Transverse colon (tissue), 4 donors: ENCODE measurements at regions not wholly inside any gene's neighbourhood (a gene's known extent, or its start where the extent isn't known, plus 50 kb on each side); places are given as distances from the start of the nearest gene placed in this dataset.

Source experiments
- DNase-seq: peaks from one replicate; pipeline ENCODE4 v3.0.0-alpha.2; 2019
- H3K27ac ChIP-seq, 4 donors: fragments of 200-600 bp; sonication (generic); 2 replicates each; pipeline ENCODE4 v1.5.1; 2016 to 2018; ENCODE audit warnings: inconsistent platforms in 4 of 4
- H3K27me3 ChIP-seq: fragments of 200-600 bp; sonication (generic); 2 replicates; pipeline ENCODE4 v1.5.1; 2017; ENCODE audit warnings: inconsistent platforms
- H3K36me3 ChIP-seq, 4 donors: fragments of 200-600 bp; sonication (generic); 2 replicates each; pipeline ENCODE4 v1.5.1; 2017 to 2019; ENCODE audit warnings: inconsistent platforms in 4 of 4
- H3K4me1 ChIP-seq, 4 donors: fragments of 200-600 bp; sonication (generic); 2 replicates each; pipeline ENCODE4 v1.5.1; 2017 to 2020; ENCODE audit warnings: inconsistent platforms in 4 of 4
- H3K4me3 ChIP-seq, 4 donors: fragments of 200-600 bp; sonication (generic); 1 replicate in 1 of 4; 2 replicates in 3 of 4; pipeline versions ENCODE4 v1.5.1 to v1.6.1; 2017 to 2019; ENCODE audit warnings: inconsistent platforms in 4 of 4
- H3K9me3 ChIP-seq, 2 donors: fragments of 200-600 bp; sonication (generic); 2 replicates each; pipeline ENCODE4 v1.5.1; 2017 to 2019; ENCODE audit warnings: inconsistent platforms in 2 of 2
- EP300 ChIP-seq: sonication (generic); formaldehyde crosslinking; IDR thresholded peaks from one replicate; pipeline ENCODE4 v1.6.1; 2017; ENCODE audit warnings: antibody characterized with exemption, low read depth
- POLR2A ChIP-seq: fragments of 450-650 bp; IDR thresholded peaks from one replicate; pipeline ENCODE4 v1.6.1; 2016; ENCODE audit warnings: antibody characterized with exemption, mild to moderate bottlenecking, moderate library complexity
- POLR2AphosphoS5 ChIP-seq, 3 donors: sonication (generic); formaldehyde crosslinking; IDR thresholded peaks; one replicate each; pipeline ENCODE4 v1.6.1; 2016; ENCODE audit warnings: antibody characterized with exemption in 3 of 3
- WGBS, 2 donors: methylation state at CpG; one replicate each; pipeline ENCODE4 v1.1.5; 2018; ENCODE audit warnings: low coverage in 1 of 2; 5-methylcytosine and 5-hydroxymethylcytosine counted together
- in situ Hi-C, 4 donors: fragments of 200-750 bp; cut with MboI; loops; one replicate each; pipeline versions ENCODE4 v1.15.0 to v1.15.1; 2017; ENCODE audit warnings: low sequenced_read_pairs in 3 of 4, low pct_ligation_motif_present in 1 of 4, low pct_unique_long_range_greater_than_20kb in 1 of 4
- intact Hi-C: fragments of 100-400 bp; cut with DNase I; formaldehyde crosslinking; loops from one replicate; pipeline ENCODE4 v1.15.1; 2023; ENCODE audit warnings: low total_unique reads
- TF ChIP-seq, protein P1 (sequence below), 5 experiments: fragments of 200-600 bp in 3 of 5; fragments of 450-650 bp in 2 of 5; sonication (generic) in 3 of 5; IDR thresholded peaks; 1 replicate in 2 of 5; 2 replicates in 3 of 5; pipeline ENCODE4 v1.5.1; 2016 to 2017; ENCODE audit warnings: antibody characterized with exemption in 5 of 5, inconsistent platforms in 3 of 5, mild to moderate bottlenecking in 2 of 5, moderate library complexity in 1 of 5

DNA sequence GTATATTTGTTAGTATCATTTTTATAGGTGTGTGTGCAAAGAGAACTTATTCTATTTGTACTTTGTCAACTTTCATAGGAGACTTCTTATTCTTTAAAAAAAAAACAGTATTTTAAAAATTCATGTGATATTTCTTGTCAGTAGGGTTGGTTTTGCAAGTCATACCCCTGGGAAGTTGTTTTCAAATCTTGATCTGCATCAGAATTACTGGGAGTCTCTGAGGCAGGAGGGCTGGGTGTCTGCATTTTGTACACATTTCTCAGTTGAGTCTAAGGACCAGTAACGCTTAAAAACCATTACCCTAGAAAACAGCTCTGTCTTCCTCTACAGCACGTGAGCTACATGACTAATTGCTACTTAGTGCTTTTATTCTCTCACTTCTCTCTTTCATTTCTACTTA lies 76.0 kb upstream of the CTTNBP2NL start:
- peaks cover 0 to 10% (median 4%) of the 10 kb centered on the region in 4 donors for H3K4me1 ChIP-seq
- no peak overlapping the region for H3K4me3 ChIP-seq
- intact Hi-C loops, result no loop called here
- no peaks in the 10 kb centered on the region for H3K9me3 ChIP-seq
- WGBS, 2 donors, result 80 to 84% methylated on average over 2 of the region's 2 CpGs
- no peak for DNase-seq
- H3K27me3 ChIP-seq, result no peaks in the 10 kb centered on the region
- no peak overlapping the region for H3K27ac ChIP-seq
- TF ChIP-seq, protein P1, sequence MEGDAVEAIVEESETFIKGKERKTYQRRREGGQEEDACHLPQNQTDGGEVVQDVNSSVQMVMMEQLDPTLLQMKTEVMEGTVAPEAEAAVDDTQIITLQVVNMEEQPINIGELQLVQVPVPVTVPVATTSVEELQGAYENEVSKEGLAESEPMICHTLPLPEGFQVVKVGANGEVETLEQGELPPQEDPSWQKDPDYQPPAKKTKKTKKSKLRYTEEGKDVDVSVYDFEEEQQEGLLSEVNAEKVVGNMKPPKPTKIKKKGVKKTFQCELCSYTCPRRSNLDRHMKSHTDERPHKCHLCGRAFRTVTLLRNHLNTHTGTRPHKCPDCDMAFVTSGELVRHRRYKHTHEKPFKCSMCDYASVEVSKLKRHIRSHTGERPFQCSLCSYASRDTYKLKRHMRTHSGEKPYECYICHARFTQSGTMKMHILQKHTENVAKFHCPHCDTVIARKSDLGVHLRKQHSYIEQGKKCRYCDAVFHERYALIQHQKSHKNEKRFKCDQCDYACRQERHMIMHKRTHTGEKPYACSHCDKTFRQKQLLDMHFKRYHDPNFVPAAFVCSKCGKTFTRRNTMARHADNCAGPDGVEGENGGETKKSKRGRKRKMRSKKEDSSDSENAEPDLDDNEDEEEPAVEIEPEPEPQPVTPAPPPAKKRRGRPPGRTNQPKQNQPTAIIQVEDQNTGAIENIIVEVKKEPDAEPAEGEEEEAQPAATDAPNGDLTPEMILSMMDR (IDR thresholded peaks at IDR 0.05), result no peak
- TF ChIP-seq POLR2A, result no peak
- no peak for TF ChIP-seq EP300
- TF ChIP-seq POLR2AphosphoS5 (IDR thresholded peaks at IDR 0.05), result no peak
- H3K36me3 ChIP-seq, result no peaks in the 10 kb centered on the region
- in situ Hi-C loops, result no loop called here

DNA sequence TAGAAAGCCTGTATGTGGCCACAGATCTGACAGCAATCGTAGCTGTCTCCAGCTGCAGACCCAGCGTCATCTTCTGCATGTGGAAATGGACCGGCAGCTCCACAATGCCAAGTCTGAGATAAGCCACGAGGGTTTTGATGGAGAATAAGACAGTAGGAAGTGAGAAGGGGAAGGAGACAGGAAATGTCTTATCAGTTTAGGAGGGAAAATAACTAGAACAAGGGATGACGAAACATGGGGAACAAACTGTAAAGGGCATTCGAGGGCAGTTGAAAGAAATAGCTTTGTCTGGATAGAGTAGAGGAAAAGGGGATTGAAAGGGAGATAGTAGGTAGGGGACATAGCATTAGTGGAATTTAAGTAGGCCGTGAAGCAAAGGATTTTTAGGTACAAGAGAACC lies 74.0 kb upstream of the CTTNBP2NL start:
- no peaks in the 10 kb centered on the region for H3K27me3 ChIP-seq
- no peak overlapping the region for H3K27ac ChIP-seq
- TF ChIP-seq EP300 (no peak), POLR2AphosphoS5 (IDR thresholded peaks at IDR 0.05) (no peak), POLR2A (no peak)
- TF ChIP-seq, protein P1 (IDR thresholded peaks at IDR 0.05), result no peak
- no peaks in the 10 kb centered on the region for H3K9me3 ChIP-seq
- in situ Hi-C loops (no loop called here), intact Hi-C loops (no loop called here)
- DNase-seq, result no peak
- peaks cover 0 to 10% (median 4%) of the 10 kb centered on the region in 4 donors for H3K4me1 ChIP-seq
- WGBS, 2 donors, result 61 to 79% methylated on average over 5 to 7 of the region's 7 CpGs
- no peak overlapping the region for H3K4me3 ChIP-seq
- H3K36me3 ChIP-seq, result no peaks in the 10 kb centered on the region

DNA sequence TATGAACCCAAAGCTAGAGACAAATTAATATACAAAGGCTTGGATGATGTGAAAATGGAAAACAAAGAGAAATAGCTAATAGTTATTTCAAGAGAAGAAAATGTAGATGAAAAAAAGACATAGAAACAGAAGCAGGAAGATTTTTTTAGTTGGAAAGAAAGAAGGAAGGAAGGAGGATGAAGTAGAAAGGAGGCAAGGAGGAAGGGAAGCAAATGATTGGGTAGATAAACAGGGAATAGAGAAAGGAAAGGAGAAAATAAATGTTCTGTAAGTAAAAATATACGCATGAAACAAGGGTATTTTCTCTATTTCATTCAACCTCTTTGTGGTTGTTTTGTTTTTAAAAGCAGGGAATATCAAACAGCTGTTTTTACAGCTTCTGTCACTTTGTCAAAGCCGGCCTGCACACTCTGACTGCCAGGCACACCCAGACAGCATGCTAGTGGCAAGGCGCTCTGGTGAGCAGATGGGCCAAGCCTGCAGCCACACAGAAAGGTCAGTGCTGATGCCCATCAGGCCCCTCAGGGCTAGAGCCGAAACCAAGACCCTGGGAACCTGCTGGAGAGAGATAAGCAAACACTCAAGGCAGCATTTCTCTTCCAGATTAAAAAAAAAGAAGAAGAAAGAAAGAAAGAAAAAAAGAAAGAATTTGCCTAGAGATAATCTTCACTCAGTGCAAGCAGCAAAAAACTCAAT lies 72.9 kb upstream of the CTTNBP2NL start:
- DNase-seq, result no peak
- Histone ChIP-seq H3K4me3 (no peak overlapping the region), H3K36me3 (no peaks in the 10 kb centered on the region), H3K27me3 (no peaks in the 10 kb centered on the region), H3K9me3 (no peaks in the 10 kb centered on the region), H3K4me1 (peaks cover 0 to 8% (median 0%) of the 10 kb centered on the region in 4 donors), H3K27ac (no peak overlapping the region)
- intact Hi-C loops, result no loop called here
- in situ Hi-C loops, result no loop called here
- TF ChIP-seq, protein P1 (IDR thresholded peaks at IDR 0.05), result no peak
- TF ChIP-seq POLR2AphosphoS5 (IDR thresholded peaks at IDR 0.05) (no peak), POLR2A (no peak), EP300 (no peak)
- 66 to 74% methylated on average over 4 of the region's 4 CpGs for WGBS, 2 donors

DNA sequence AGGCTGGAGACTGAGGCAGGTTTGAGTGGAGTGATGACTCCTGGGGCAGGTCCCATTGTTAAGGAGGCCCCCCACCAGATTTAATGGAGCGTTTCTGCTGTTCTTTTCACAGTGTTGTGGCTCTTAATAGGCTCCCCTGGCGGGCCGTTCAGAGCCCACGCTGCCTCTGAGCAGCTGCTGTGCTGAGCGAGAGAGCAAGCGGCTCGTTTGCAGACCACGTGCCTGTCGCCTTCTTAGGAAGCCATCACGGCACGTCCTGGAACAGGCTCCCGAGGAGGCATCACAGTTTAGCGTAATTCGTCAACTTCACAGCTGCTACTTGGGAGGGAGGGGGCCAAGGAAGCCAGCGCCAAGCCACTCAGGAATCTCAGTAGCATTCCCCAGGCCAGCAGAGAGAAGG lies 70.5 kb upstream of the CTTNBP2NL start:
- intact Hi-C loops (no loop called here), in situ Hi-C loops (loop anchor here in 1 of 4 donors (25.0 kb wide), 1 partner anchor 538 kb away; no protein-coding TSS in a partner anchor)
- no peaks in the 10 kb centered on the region for H3K4me1 ChIP-seq
- no peaks in the 10 kb centered on the region for H3K36me3 ChIP-seq
- no peak for DNase-seq
- no peaks in the 10 kb centered on the region for H3K27me3 ChIP-seq
- H3K9me3 ChIP-seq, result no peaks in the 10 kb centered on the region
- no peak overlapping the region for H3K4me3 ChIP-seq
- TF ChIP-seq, protein P1 (IDR thresholded peaks at IDR 0.05), result no peak
- no peak for TF ChIP-seq POLR2AphosphoS5 (IDR thresholded peaks at IDR 0.05)
- no peak for TF ChIP-seq POLR2A
- no peak for TF ChIP-seq EP300
- WGBS, 2 donors, result 54% methylated on average over 15 of the region's 15 CpGs; no CpG with 5 or more reads in 1 of the 2 donors
- H3K27ac ChIP-seq, result no peak overlapping the region
